ENCODE measurements at regions not wholly inside any gene's neighbourhood (a gene's known extent, or its start where the extent isn't known, plus 50 kb on each side); places are given as distances from the start of the nearest gene placed in this dataset.

- TF ChIP-seq CTCF (conservative IDR thresholded peaks at IDR 0.05; ENCODE audit: low read depth, low read length) = no peak
- no peak for TF ChIP-seq EZH2 (IDR thresholded peaks at IDR 0.05; ENCODE audit: borderline replicate concordance, low read depth, low read length, poor library complexity, severe bottlenecking)
These were observed 202.8 kb upstream of the ZNF536 start for GRCh38 chr19:30169196-30169900.
